ENCODE measurements at regions not wholly inside any gene's neighbourhood (a gene's known extent, or its start where the extent isn't known, plus 50 kb on each side); places are given as distances from the start of the nearest gene placed in this dataset.

GRCh38 chr9:21557428-21557768, 75.3 kb upstream of the IFNE start:
- no peak for TF ChIP-seq CTCF (IDR thresholded peaks at IDR 0.05)
- no peak for TF ChIP-seq POLR2AphosphoS5 (IDR thresholded peaks at IDR 0.05)

Measured in stomach (tissue), 4 donors.